Stimulated activated effector memory CD8-positive, alpha-beta T cell treated with anti-CD3 and anti-CD28 coated beads, Interleukin-12 subunit alpha, Interleukin-12 subunit beta, amount 100 ng/mL, for 72 hours (primary cell): ENCODE measurements at regions not wholly inside any gene's neighbourhood (a gene's known extent, or its start where the extent isn't known, plus 50 kb on each side); places are given as distances from the start of the nearest gene placed in this dataset.
A peak's percentile ranks its signal among the peaks of the same experiment; 100 is the strongest.

Source experiments
- ATAC-seq: fragments of 150-1000 bp; cut with Tn5 transposase; 2 replicates; pipeline ENCODE4 v1.10.0; 2021
- DNase-seq, 2 donors: peaks; one replicate each; pipeline ENCODE4 v3.0.0; 2021 to 2022; ENCODE audit warnings: low spot score in 2 of 2
- H3K27ac Mint-ChIP-seq: one replicate; pipeline ENCODE4 v1.8.0; 2022; ENCODE audit warnings: mild to moderate bottlenecking, mixed read lengths
- H3K36me3 Mint-ChIP-seq: one replicate; pipeline ENCODE4 v1.8.0; 2022; ENCODE audit warnings: mild to moderate bottlenecking, mixed read lengths
- H3K4me1 Mint-ChIP-seq: one replicate; pipeline ENCODE4 v1.8.0; 2022; ENCODE audit warnings: mixed read lengths
- H3K4me3 Mint-ChIP-seq: one replicate; pipeline ENCODE4 v1.8.0; 2022; ENCODE audit warnings: mild to moderate bottlenecking, mixed read lengths
- H3K9me3 Mint-ChIP-seq: one replicate; pipeline ENCODE4 v1.8.0; 2022; ENCODE audit warnings: mixed read lengths

GRCh38 chr2:173775440-173775839, 189.7 kb downstream of the SP3 start:
- DNase-seq (no peak), ATAC-seq (peak; percentile 63)
- no peaks in the 10 kb centered on the region for H3K9me3 Mint-ChIP-seq
- no peak overlapping the region for H3K27ac Mint-ChIP-seq
- H3K36me3 Mint-ChIP-seq = no peaks in the 10 kb centered on the region
- no peaks in the 10 kb centered on the region for H3K4me1 Mint-ChIP-seq
- H3K4me3 Mint-ChIP-seq = no peak overlapping the region

- no peaks in the 10 kb centered on the region for H3K4me1 Mint-ChIP-seq
- no peak overlapping the region for H3K27ac Mint-ChIP-seq
- no peak for ATAC-seq
- no peak overlapping the region for H3K4me3 Mint-ChIP-seq
- H3K9me3 Mint-ChIP-seq = no peaks in the 10 kb centered on the region
- no peaks in the 10 kb centered on the region for H3K36me3 Mint-ChIP-seq
- no peak for DNase-seq
These were observed 182.5 kb downstream of the SP3 start for GRCh38 chr2:173782681-173783080.

DNA sequence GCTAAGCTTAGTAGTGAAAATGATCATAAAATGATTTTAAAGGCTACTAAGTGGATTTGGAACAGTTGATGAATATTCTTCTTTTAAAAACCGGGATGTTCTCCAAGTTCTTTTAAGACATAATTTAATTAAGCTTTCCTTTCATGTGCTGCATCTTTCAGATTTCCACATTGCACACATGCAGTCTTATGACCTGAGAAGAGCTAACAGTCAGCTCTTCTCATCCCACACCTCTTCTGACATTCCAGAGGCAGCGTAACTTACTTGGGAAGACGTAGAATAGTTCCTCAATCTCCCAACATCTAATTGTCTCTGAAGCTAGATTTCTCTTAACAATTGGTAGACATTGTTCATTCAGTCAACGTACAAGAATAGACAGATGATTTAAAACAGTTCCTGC, 181.8 kb downstream of the SP3 start:
- Mint-ChIP-seq H3K9me3 (no peaks in the 10 kb centered on the region), H3K4me3 (no peak overlapping the region), H3K27ac (no peak overlapping the region), H3K36me3 (no peaks in the 10 kb centered on the region), H3K4me1 (no peaks in the 10 kb centered on the region)
- DNase-seq (no peak), ATAC-seq (no peak)

DNA sequence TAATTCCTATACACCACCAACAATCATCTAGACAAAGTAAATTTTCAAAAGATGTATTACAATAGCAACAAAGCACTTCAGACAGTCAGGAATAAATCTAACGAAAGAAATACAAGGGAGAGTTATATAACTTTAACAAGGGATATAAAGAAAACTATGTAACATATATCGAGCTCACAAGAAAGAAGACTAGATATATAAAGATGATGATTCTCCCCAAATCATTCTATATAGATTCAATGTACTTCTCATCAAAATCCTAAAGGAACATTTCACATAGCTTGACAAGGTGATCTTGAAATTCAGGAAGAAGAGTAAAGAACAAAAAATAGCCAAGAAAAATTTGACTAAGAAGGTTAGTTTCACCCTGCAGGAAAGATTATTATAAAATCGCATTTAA, 179.4 kb downstream of the SP3 start:
- Mint-ChIP-seq H3K36me3 (no peaks in the 10 kb centered on the region), H3K4me1 (no peaks in the 10 kb centered on the region), H3K27ac (no peak overlapping the region), H3K4me3 (no peak overlapping the region), H3K9me3 (no peaks in the 10 kb centered on the region)
- ATAC-seq (no peak), DNase-seq (no peak)

GRCh38 chr2:173791502-173791901, 173.7 kb downstream of the SP3 start:
- Mint-ChIP-seq H3K4me1 (no peaks in the 10 kb centered on the region), H3K27ac (no peak overlapping the region), H3K4me3 (no peak overlapping the region), H3K9me3 (no peaks in the 10 kb centered on the region), H3K36me3 (no peaks in the 10 kb centered on the region)
- DNase-seq (no peak), ATAC-seq (no peak)

GRCh38 chr2:173792166-173792565, 173.0 kb downstream of the SP3 start:
- Mint-ChIP-seq H3K4me1 (no peaks in the 10 kb centered on the region), H3K36me3 (no peaks in the 10 kb centered on the region), H3K9me3 (no peaks in the 10 kb centered on the region), H3K27ac (no peak overlapping the region), H3K4me3 (no peak overlapping the region)
- DNase-seq (no peak), ATAC-seq (no peak)

GRCh38 chr2:173792741-173793140, 172.4 kb downstream of the SP3 start:
- Mint-ChIP-seq H3K4me3 (no peak overlapping the region), H3K27ac (no peak overlapping the region), H3K9me3 (no peaks in the 10 kb centered on the region), H3K36me3 (no peaks in the 10 kb centered on the region), H3K4me1 (no peaks in the 10 kb centered on the region)
- ATAC-seq = no peak
- DNase-seq = no peak

- no peaks in the 10 kb centered on the region for H3K36me3 Mint-ChIP-seq
- no peak for ATAC-seq
- H3K27ac Mint-ChIP-seq = no peak overlapping the region
These were observed 171.2 kb downstream of the SP3 start for GRCh38 chr2:173793709-173794565.

DNA sequence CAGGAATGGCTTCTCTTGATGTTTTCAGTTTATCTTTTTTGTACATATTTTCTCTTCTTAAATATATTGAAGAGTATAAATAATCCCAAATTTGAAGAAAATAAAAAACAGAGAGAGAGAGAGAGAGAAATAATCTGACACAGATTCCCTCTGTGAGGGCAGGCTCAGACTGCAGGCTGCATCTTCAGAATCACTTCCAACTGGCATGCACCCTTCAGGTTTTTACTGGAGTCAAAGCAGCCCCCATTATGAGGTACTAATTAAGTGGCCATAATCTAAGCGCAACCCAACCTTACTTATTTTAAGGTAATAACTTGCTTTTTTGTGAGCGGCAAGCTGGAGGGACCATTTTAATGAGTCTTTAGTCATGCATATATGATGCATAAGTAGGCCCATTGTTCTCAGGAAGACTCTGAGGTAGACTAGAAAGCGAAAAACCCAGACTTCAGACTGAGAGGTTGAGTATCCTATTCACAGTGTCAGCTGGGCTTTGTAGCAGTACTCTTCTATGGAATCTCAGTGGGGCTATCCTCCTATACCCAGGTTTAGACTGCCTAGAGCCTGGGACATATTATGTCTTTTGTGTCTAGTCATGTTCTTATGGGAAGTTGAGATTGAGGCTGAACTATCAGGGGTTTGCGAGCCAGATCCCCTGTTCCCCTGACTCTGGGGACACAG, 167.4 kb downstream of the SP3 start:
- no peaks in the 10 kb centered on the region for H3K4me1 Mint-ChIP-seq

More at GRCh38 chr2:173793709-173794565, 171.2 kb downstream of the SP3 start:
- DNase-seq = no peak
- H3K4me1 Mint-ChIP-seq = no peaks in the 10 kb centered on the region
- H3K9me3 Mint-ChIP-seq = no peaks in the 10 kb centered on the region
- no peak overlapping the region for H3K4me3 Mint-ChIP-seq

DNA sequence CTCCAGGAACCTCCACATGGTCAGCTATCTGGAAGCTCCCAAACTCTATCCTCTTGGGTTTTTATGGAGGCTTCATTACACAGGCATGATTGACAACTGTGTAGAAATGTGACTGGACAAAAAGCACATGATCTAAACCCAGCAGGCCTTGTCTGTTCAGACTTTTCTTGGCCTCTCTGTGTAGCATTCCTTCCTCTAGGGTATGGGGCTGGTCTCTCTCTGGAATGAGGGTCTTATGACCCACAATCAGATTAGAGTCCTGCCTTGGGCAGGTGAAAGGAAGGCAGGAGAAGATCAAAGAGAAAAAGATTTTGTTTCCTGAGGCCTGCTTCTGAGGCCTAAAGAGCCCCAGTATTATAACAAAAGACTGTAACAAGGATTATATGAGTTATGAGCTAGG, 162.7 kb downstream of the SP3 start:
- Mint-ChIP-seq H3K9me3 (no peaks in the 10 kb centered on the region), H3K4me3 (no peak overlapping the region), H3K27ac (no peak overlapping the region), H3K36me3 (no peaks in the 10 kb centered on the region), H3K4me1 (no peaks in the 10 kb centered on the region)
- no peak for DNase-seq
- no peak for ATAC-seq

More for the DNA sequence above, 167.4 kb downstream of the SP3 start:
- Mint-ChIP-seq H3K4me3 (no peak overlapping the region), H3K27ac (no peak overlapping the region), H3K36me3 (no peaks in the 10 kb centered on the region), H3K9me3 (no peaks in the 10 kb centered on the region)
- DNase-seq (no peak), ATAC-seq (no peak)

- H3K36me3 Mint-ChIP-seq = no peaks in the 10 kb centered on the region
- no peak overlapping the region for H3K27ac Mint-ChIP-seq
- no peak overlapping the region for H3K4me3 Mint-ChIP-seq
- no peaks in the 10 kb centered on the region for H3K4me1 Mint-ChIP-seq
- DNase-seq (no peak), ATAC-seq (no peak)
- H3K9me3 Mint-ChIP-seq = peaks cover 3% of the 10 kb centered on the region
These were observed 161.7 kb downstream of the SP3 start for GRCh38 chr2:173803449-173803848.

DNA sequence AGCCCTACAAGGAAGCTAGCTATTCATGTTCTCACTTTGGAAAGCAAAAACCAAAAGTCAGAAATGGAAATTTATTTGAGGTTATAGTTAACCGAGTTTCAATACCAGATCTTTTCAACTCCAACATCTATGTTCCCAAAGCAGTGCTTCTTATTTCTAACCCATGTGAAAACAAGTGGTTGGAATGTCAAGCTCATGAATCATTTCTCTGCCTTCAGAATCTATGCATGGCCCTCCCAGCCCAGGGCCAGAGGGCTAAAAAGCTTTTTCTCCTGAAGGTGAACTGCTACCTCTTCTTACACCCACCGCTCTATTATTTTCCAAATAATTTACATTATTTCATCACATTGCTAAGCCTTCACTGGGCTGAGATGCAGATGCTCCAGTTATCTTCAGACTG, 158.4 kb downstream of the SP3 start:
- no peak overlapping the region for H3K27ac Mint-ChIP-seq
- H3K9me3 Mint-ChIP-seq = peaks cover 3% of the 10 kb centered on the region
- no peak for DNase-seq
- H3K4me1 Mint-ChIP-seq = no peaks in the 10 kb centered on the region
- H3K4me3 Mint-ChIP-seq = no peak overlapping the region
- no peak for ATAC-seq
- no peaks in the 10 kb centered on the region for H3K36me3 Mint-ChIP-seq

GRCh38 chr2:173808718-173809117, 156.5 kb downstream of the SP3 start:
- Mint-ChIP-seq H3K4me3 (no peak overlapping the region), H3K4me1 (no peaks in the 10 kb centered on the region), H3K27ac (no peak overlapping the region), H3K36me3 (no peaks in the 10 kb centered on the region), H3K9me3 (peaks cover 3% of the 10 kb centered on the region)
- no peak for DNase-seq
- ATAC-seq = no peak

GRCh38 chr2:173812321-173812720, 152.9 kb downstream of the SP3 start:
- H3K36me3 Mint-ChIP-seq = no peaks in the 10 kb centered on the region
- no peak overlapping the region for H3K27ac Mint-ChIP-seq
- no peak overlapping the region for H3K4me3 Mint-ChIP-seq
- peaks cover 3% of the 10 kb centered on the region for H3K9me3 Mint-ChIP-seq
- H3K4me1 Mint-ChIP-seq = no peaks in the 10 kb centered on the region
- ATAC-seq (no peak), DNase-seq (no peak)

DNA sequence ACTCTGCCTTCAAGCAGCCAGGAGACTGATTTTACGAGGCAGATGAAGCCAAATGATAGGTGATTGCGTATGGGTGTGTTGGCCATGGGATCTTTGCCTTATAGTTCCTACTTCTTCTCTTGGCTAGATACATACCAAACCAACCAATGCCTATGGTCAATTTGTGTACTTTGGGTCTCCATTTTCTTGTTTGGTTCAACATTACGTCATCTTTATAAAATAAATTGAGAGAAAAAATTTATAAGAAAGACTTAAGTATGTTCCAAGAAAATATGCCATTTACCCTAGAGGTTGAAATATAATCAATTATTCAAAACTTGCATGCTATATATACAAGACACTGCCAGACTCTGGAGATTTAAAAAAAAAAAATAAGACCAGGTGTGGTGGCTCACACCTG, 150.9 kb downstream of the SP3 start:
- H3K36me3 Mint-ChIP-seq = no peaks in the 10 kb centered on the region
- no peak overlapping the region for H3K27ac Mint-ChIP-seq
- DNase-seq (no peak), ATAC-seq (no peak)
- H3K9me3 Mint-ChIP-seq = no peaks in the 10 kb centered on the region
- H3K4me1 Mint-ChIP-seq = no peaks in the 10 kb centered on the region
- H3K4me3 Mint-ChIP-seq = no peak overlapping the region

DNA sequence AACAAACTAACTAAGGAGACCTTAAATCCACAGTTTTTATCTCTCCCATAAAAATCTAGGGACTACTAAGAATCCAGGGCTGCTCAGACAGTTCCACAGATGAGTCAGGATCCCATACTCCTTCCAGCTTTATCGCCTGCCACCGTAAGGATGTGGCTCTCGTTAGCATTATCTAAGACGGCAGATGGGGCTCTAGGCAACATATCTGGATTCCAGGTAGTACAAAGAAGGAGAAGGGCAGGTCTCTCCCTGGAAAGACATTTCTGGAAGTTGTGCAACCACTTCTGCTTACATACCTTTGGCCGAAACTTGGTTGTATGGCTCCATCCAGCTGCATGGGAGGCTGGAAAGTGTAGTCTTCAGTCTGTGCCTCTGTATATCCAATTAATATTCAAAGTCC, 149.4 kb downstream of the SP3 start:
- no peak for DNase-seq
- ATAC-seq = no peak
- no peaks in the 10 kb centered on the region for H3K36me3 Mint-ChIP-seq

More for the DNA sequence above, 149.4 kb downstream of the SP3 start:
- H3K27ac Mint-ChIP-seq = no peak overlapping the region
- no peaks in the 10 kb centered on the region for H3K9me3 Mint-ChIP-seq
- H3K4me1 Mint-ChIP-seq = no peaks in the 10 kb centered on the region
- no peak overlapping the region for H3K4me3 Mint-ChIP-seq
